Cardiac muscle cell (in vitro differentiated cells and primary cell): ENCODE measurements at regions not wholly inside any gene's neighbourhood (a gene's known extent, or its start where the extent isn't known, plus 50 kb on each side); places are given as distances from the start of the nearest gene placed in this dataset.

Experiments
- DNase-seq, 2 donors: peaks; one replicate each; pipeline versions ENCODE4 v3.0.0 to v3.0.0-alpha.2; 2010 to 2017; ENCODE audit warnings: low read depth in 1 of 2, low spot score in 1 of 2
- H3K27ac ChIP-seq: fragments of 200-600 bp; sonication (generic); 2 replicates; pipeline ENCODE4 v1.5.1; 2016
- H3K27me3 ChIP-seq: fragments of 200-600 bp; sonication (generic); 2 replicates; pipeline ENCODE4 v1.6.0; 2016; ENCODE audit warnings: control low read depth
- H3K36me3 ChIP-seq: fragments of 200-600 bp; sonication (generic); 2 replicates; pipeline ENCODE4 v1.5.1; 2016; ENCODE audit warnings: control low read depth
- H3K4me1 ChIP-seq: fragments of 200-600 bp; sonication (generic); 2 replicates; pipeline ENCODE4 v1.8.1; 2017; ENCODE audit warnings: low read depth, mild to moderate bottlenecking, mixed run types
- H3K4me3 ChIP-seq: fragments of 200-600 bp; sonication (generic); 2 replicates; pipeline ENCODE4 v1.5.1; 2016; ENCODE audit warnings: mild to moderate bottlenecking
- H3K9me3 ChIP-seq: fragments of 200-600 bp; sonication (generic); 2 replicates; pipeline ENCODE4 v1.5.1; 2017; ENCODE audit warnings: low read depth, mild to moderate bottlenecking, control low read depth
- TF ChIP-seq, protein P1 (sequence below): IDR thresholded peaks from 2 replicates; pipeline ENCODE4 v1.5.1; 2012; ENCODE audit warnings: low read depth, mild to moderate bottlenecking, low read length

DNA sequence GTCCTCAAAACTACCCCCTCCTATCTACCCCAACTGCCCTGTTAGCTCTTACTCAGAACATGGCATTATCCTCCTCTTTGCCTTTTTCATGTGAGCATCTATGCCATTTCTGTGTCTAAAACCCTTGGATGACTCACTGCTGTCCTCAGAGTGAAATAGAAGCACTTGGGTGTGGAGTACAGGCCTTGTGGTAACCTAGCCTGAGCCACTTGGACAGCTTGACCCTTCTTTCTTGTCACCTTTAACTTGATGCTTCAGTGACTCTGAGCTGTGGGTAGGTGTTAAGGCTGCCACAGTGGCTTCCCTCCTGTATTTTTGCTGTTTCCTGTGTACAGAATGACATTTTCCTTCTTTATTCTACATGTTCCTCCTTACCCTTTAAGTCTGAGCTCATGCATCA, 391.4 kb downstream of the SH3GL2 start:
- Histone ChIP-seq H3K4me3 (no peak overlapping the region), H3K4me1 (no peaks in the 10 kb centered on the region), H3K9me3 (no peaks in the 10 kb centered on the region), H3K36me3 (no peaks in the 10 kb centered on the region), H3K27me3 (no peaks in the 10 kb centered on the region), H3K27ac (no peak overlapping the region)
- TF ChIP-seq, protein P1, sequence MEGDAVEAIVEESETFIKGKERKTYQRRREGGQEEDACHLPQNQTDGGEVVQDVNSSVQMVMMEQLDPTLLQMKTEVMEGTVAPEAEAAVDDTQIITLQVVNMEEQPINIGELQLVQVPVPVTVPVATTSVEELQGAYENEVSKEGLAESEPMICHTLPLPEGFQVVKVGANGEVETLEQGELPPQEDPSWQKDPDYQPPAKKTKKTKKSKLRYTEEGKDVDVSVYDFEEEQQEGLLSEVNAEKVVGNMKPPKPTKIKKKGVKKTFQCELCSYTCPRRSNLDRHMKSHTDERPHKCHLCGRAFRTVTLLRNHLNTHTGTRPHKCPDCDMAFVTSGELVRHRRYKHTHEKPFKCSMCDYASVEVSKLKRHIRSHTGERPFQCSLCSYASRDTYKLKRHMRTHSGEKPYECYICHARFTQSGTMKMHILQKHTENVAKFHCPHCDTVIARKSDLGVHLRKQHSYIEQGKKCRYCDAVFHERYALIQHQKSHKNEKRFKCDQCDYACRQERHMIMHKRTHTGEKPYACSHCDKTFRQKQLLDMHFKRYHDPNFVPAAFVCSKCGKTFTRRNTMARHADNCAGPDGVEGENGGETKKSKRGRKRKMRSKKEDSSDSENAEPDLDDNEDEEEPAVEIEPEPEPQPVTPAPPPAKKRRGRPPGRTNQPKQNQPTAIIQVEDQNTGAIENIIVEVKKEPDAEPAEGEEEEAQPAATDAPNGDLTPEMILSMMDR = no peak
- DNase-seq = no peak

DNA sequence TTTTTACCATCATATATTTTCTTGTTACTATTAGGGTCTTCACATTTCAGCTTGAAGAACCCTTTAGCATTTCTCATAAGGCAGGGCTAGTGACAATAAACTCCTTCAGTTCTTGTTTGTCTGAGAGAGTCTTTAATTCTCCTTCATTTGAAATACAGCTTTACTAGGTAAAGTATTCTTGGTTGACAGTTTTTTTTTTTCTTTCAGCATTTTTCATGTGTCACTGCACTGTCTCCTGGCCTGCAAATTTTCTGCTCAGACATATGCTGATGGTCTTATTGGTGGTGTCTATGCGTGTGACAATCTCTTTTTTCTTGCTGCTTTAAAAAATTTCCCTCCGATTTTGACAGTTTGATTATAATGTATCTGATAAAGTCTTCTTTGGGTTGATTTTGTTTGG, 399.9 kb downstream of the SH3GL2 start:
- H3K9me3 ChIP-seq = no peaks in the 10 kb centered on the region
- H3K27me3 ChIP-seq = no peaks in the 10 kb centered on the region
- DNase-seq = no peak
- no peaks in the 10 kb centered on the region for H3K4me1 ChIP-seq
- no peak overlapping the region for H3K27ac ChIP-seq
- no peaks in the 10 kb centered on the region for H3K36me3 ChIP-seq
- TF ChIP-seq, protein P1 = no peak
- no peak overlapping the region for H3K4me3 ChIP-seq

DNA sequence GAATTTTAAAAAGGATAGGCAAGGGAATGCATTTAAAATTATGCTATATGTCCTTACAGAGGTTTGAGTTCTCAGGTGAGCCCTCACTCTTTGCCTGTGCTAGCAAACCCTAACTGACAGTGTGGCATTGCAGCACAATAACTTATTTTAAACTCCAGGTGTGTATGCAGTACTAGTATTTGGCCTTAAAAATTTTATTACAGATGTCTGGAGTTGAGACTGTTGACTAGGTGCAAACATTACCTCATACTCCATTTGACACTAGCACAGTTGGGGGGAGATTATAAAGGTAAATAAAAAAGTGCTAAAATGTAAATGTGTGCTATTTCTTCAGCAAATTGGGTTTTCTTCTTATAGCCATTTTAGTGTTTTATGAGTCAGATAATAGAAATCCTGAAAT, 407.7 kb downstream of the SH3GL2 start:
- H3K4me3 ChIP-seq = no peak overlapping the region
- H3K27ac ChIP-seq = no peak overlapping the region
- H3K4me1 ChIP-seq = peaks cover 2% of the 10 kb centered on the region
- TF ChIP-seq, protein P1 = no peak
- no peaks in the 10 kb centered on the region for H3K36me3 ChIP-seq
- DNase-seq = no peak
- H3K9me3 ChIP-seq = no peaks in the 10 kb centered on the region
- H3K27me3 ChIP-seq = no peaks in the 10 kb centered on the region

DNA sequence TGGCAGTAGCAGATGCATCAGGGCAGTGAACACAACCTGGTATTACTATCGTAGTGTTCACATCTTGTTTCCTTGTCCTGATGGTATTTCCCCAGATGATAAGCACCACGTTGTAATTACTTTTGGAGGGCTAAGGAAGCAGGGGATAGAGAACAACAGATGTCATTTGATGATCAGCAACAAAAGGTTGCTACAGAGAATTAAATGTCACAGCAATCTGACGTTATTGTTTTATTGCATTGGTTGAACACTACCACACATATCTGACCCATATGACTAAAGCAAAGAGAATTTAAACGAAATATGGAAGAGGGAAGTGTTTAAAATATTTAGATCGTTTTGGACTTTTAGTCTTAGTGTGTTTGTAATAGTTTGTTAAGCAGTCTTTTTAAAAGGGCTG, 408.3 kb downstream of the SH3GL2 start:
- no peaks in the 10 kb centered on the region for H3K27me3 ChIP-seq
- DNase-seq = no peak
- TF ChIP-seq, protein P1 = no peak

DNA sequence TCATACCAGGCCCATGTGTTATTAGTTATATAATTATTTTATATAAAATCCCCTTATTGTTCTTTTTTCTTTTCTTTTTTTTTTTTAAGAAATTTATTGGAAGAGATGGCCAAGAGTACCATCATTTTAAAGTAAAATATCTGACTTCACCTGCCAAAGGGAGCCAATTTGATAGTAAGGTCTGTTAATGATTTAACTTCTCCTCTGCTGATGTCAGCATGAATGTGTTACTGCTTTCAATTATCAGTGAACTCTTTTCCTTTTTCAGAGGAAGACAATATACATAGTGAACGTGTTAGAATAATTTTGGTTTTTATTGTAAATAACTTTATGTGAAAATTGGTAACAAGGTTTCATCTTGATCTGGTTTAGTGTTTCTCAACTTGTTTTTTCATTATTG, 409.6 kb downstream of the SH3GL2 start:
- H3K27me3 ChIP-seq = no peaks in the 10 kb centered on the region
- TF ChIP-seq, protein P1 = no peak

More for the DNA sequence above, 408.3 kb downstream of the SH3GL2 start:
- H3K9me3 ChIP-seq = no peaks in the 10 kb centered on the region
- H3K36me3 ChIP-seq = no peaks in the 10 kb centered on the region
- no peak overlapping the region for H3K27ac ChIP-seq
- H3K4me1 ChIP-seq = peaks cover 2% of the 10 kb centered on the region
- no peak overlapping the region for H3K4me3 ChIP-seq

DNA sequence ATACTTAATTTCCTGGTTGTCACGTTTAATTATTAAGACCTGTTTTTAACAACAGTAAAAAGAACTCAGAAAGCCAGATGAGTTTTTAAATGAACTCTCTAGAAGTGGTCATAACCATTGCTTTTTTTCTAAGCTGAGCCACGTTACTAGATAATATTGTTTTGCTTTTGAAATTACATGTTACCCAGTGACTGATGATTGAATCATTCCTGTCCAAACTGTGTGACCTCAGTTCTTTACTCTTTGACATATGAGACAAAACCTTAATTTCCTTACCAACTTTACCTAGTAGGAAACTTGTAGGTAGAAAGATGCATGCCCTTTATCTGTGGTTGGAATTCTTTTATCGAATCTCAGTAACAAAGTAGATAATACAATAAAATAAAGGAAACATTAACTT, 411.7 kb downstream of the SH3GL2 start:
- Histone ChIP-seq H3K9me3 (no peaks in the 10 kb centered on the region), H3K4me3 (no peak overlapping the region), H3K27me3 (no peaks in the 10 kb centered on the region), H3K4me1 (peaks cover 2% of the 10 kb centered on the region), H3K27ac (no peak overlapping the region), H3K36me3 (no peaks in the 10 kb centered on the region)
- TF ChIP-seq, protein P1 = no peak
- no peak for DNase-seq

More for the DNA sequence above, 409.6 kb downstream of the SH3GL2 start:
- Histone ChIP-seq H3K4me1 (peaks cover 2% of the 10 kb centered on the region), H3K27ac (no peak overlapping the region), H3K4me3 (no peak overlapping the region), H3K9me3 (no peaks in the 10 kb centered on the region), H3K36me3 (no peaks in the 10 kb centered on the region)
- no peak for DNase-seq
